Heart left ventricle (tissue), 16 donors: ENCODE measurements at regions not wholly inside any gene's neighbourhood (a gene's known extent, or its start where the extent isn't known, plus 50 kb on each side); places are given as distances from the start of the nearest gene placed in this dataset.

Experiments
- ATAC-seq, 4 donors: fragments of 200-7000 bp; cut with Tn5 transposase; one replicate each; pipeline ENCODE4 v1.9.1; 2020 to 2022; ENCODE audit warnings: moderate library complexity in 4 of 4, mild to moderate bottlenecking in 3 of 4, moderate number of reproducible peaks in 1 of 4
- DNase-seq, 5 donors: peaks; one replicate each; pipeline ENCODE4 v3.0.0-alpha.2; 2020
- H3K27ac ChIP-seq, 12 donors: fragments of 200-600 bp; sonication (generic) in 4 of 12; one replicate each; pipeline versions ENCODE4 v1.5.0 to v1.8.0; 2016 to 2022; ENCODE audit warnings: mild to moderate bottlenecking in 2 of 12
- H3K27me3 ChIP-seq, 9 donors: fragments of 200-600 bp; sonication (generic) in 2 of 9; one replicate each; pipeline versions ENCODE4 v1.5.1 to v1.8.0; 2016 to 2022; ENCODE audit warnings: mild to moderate bottlenecking in 3 of 9
- H3K36me3 ChIP-seq, 9 donors: fragments of 200-600 bp; sonication (generic) in 2 of 9; one replicate each; pipeline versions ENCODE4 v1.5.0 to v1.8.0; 2018 to 2022; ENCODE audit warnings: mild to moderate bottlenecking in 2 of 9
- H3K4me1 ChIP-seq, 12 donors: fragments of 200-600 bp; sonication (generic) in 4 of 12; one replicate each; pipeline versions ENCODE4 v1.5.0 to v1.8.0; 2016 to 2022; ENCODE audit warnings: mild to moderate bottlenecking in 3 of 12
- H3K4me3 ChIP-seq, 12 donors: fragments of 200-600 bp; sonication (generic) in 4 of 12; one replicate each; pipeline versions ENCODE4 v1.5.0 to v1.8.0; 2017 to 2022; ENCODE audit warnings: mild to moderate bottlenecking in 9 of 12, moderate library complexity in 4 of 12
- H3K9me3 ChIP-seq, 12 donors: fragments of 200-600 bp; sonication (generic) in 4 of 12; one replicate each; pipeline versions ENCODE4 v1.5.0 to v1.8.0; 2016 to 2022; ENCODE audit warnings: mild to moderate bottlenecking in 1 of 12
- CTCF ChIP-seq, 12 donors: fragments of 200-600 bp; sonication (generic) in 4 of 12; IDR thresholded peaks; one replicate each; pipeline versions ENCODE4 v1.5.0 to v1.8.0; 2018 to 2022; ENCODE audit warnings: antibody characterized with exemption in 12 of 12, mild to moderate bottlenecking in 5 of 12
- POLR2A ChIP-seq, 2 donors: fragments of 450-650 bp; IDR thresholded peaks; one replicate each; pipeline ENCODE4 v1.6.1; 2017; ENCODE audit warnings: antibody characterized with exemption in 2 of 2, mild to moderate bottlenecking in 2 of 2, moderate library complexity in 2 of 2
- WGBS, 4 donors: extraction: QIAGEN DNeasy Blood & Tissue Kit in 2 of 4; methylation state at CpG; one replicate each; pipeline versions ENCODE4 v1.1.5 to v1.1.7; 2013 to 2018; 5-methylcytosine and 5-hydroxymethylcytosine counted together
- intact Hi-C, 10 donors: fragments of 100-400 bp; cut with DNase I; formaldehyde crosslinking; loops; one replicate each; pipeline versions ENCODE4 v1.11.1 to v1.14.2; 2022
- donor health status: ischemic (EF 13 %, LVEDD 7.1; RV severe dilation, severe dysfunction).
- donor health status: healthy with polysubstance abuse.
- donor health status: DM: no; HTN: yes; CAD: no.
- donor health status: DM: no; HTN: no; CAD: no.
- donor health status: ischemic (EF 25% LVEDD 6.9; RV normal size, moderate dysfunction).
- donor health status: ischemic (EF 25% LVEDD 5.7; RV mildly dilated, moderate dysfunction).
- donor health status: healthy.
- donor health status: DM: yes; HTN: yes; CAD: no.
- donor health status: ischemic (EF 35%, LVEDD 5.7; RV mildly dilated, moderate dysfunction).
- donor health status: nonischemic (EF 11% LVEDD 7.7; RV severe dilation, severe dysfunction).
- donor health status: DM: yes; HTN: yes; CAD: no.
- donor health status: PGD.
- donor health status: ischemic (EF 29% LVEDD 5.4; RV normal size, mild dysfunction).
- donor health status: nonischemic (EF 23%, LVEDD 6.1; RV moderate dilation, normal function).

- H3K27me3 ChIP-seq = no peaks in the 10 kb centered on the region
- TF ChIP-seq POLR2A (IDR thresholded peaks at IDR 0.05) (no peak), CTCF (IDR thresholded peaks at IDR 0.05) (no peak)
- no peak overlapping the region for H3K27ac ChIP-seq
- no peak overlapping the region for H3K4me3 ChIP-seq
- 82 to 88% (median 84%) methylated on average over 6 of the region's 6 CpGs for WGBS, 4 donors
- intact Hi-C loops = no loop called here
- no peaks in the 10 kb centered on the region for H3K36me3 ChIP-seq
- no peaks in the 10 kb centered on the region for H3K4me1 ChIP-seq
- no peaks in the 10 kb centered on the region for H3K9me3 ChIP-seq
- DNase-seq (no peak), ATAC-seq (no peak)
Observed at GRCh38 chr17:53391197-53391596, 431.5 kb upstream of the KIF2B start.

- 40 to 46% (median 45%) methylated on average over 2 of the region's 2 CpGs for WGBS, 4 donors
Observed at GRCh38 chr17:53390575-53390974, 432.2 kb upstream of the KIF2B start.

GRCh38 chr17:53387745-53388144, 435.0 kb upstream of the KIF2B start:
- intact Hi-C loops = no loop called here
- H3K4me3 ChIP-seq = no peak overlapping the region
- no peak overlapping the region for H3K27ac ChIP-seq
- no peaks in the 10 kb centered on the region for H3K27me3 ChIP-seq
- H3K36me3 ChIP-seq = no peaks in the 10 kb centered on the region
- H3K4me1 ChIP-seq = no peaks in the 10 kb centered on the region
- H3K9me3 ChIP-seq = no peaks in the 10 kb centered on the region
- WGBS, 4 donors = 51 to 63% (median 53%) methylated on average over 3 of the region's 3 CpGs
- no peak for TF ChIP-seq CTCF (IDR thresholded peaks at IDR 0.05)
- TF ChIP-seq POLR2A (IDR thresholded peaks at IDR 0.05) = no peak
- DNase-seq (no peak), ATAC-seq (no peak)

More at GRCh38 chr17:53390575-53390974, 432.2 kb upstream of the KIF2B start:
- H3K4me1 ChIP-seq = no peaks in the 10 kb centered on the region
- no peak for ATAC-seq
- H3K27me3 ChIP-seq = no peaks in the 10 kb centered on the region
- H3K9me3 ChIP-seq = no peaks in the 10 kb centered on the region
- TF ChIP-seq POLR2A (IDR thresholded peaks at IDR 0.05) = no peak
- no peak for TF ChIP-seq CTCF (IDR thresholded peaks at IDR 0.05)
- no peak for DNase-seq
- intact Hi-C loops = no loop called here
- H3K4me3 ChIP-seq = no peak overlapping the region
- H3K27ac ChIP-seq = no peak overlapping the region
- no peaks in the 10 kb centered on the region for H3K36me3 ChIP-seq

- TF ChIP-seq POLR2A (IDR thresholded peaks at IDR 0.05) (no peak), CTCF (IDR thresholded peaks at IDR 0.05) (no peak)
- Histone ChIP-seq H3K27ac (no peak overlapping the region), H3K9me3 (peaks cover 0 to 4% (median 0%) of the 10 kb centered on the region in 12 donors), H3K4me3 (no peak overlapping the region), H3K4me1 (no peaks in the 10 kb centered on the region), H3K27me3 (no peaks in the 10 kb centered on the region), H3K36me3 (no peaks in the 10 kb centered on the region)
- intact Hi-C loops = no loop called here
- 33 to 60% (median 46%) methylated on average over 3 of the region's 3 CpGs for WGBS, 4 donors
- DNase-seq (peak in 2 of 5 donors; percentile 8 to 20), ATAC-seq (peak in 2 of 4 donors; percentile 26 to 49)
Observed at GRCh38 chr17:53353919-53354351, 468.8 kb upstream of the KIF2B start.
